ENCODE measurements at regions not wholly inside any gene's neighbourhood (a gene's known extent, or its start where the extent isn't known, plus 50 kb on each side); places are given as distances from the start of the nearest gene placed in this dataset.

DNA sequence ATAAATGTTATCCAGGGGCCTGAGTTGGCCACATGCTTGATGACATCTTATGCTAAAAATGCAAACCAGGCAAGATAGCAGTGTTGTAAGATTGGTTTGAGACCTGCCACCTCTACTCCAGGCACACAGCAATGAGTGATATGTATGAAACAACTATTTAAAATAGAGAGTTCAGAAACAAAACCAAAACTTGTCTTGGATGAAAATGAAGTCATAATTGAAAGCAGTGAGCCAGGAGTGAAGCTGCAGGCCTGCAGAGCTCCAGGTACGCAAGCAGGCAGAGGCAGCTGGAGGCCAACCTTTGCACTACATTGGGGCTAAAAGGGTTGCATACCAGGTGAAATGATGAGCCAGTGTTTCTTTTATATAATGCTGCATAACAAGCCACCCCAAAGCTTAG, 89.2 kb upstream of the SPATS2L start:
- Histone ChIP-seq H3K4me3 (no peak overlapping the region), H3K4me1 (no peaks in the 10 kb centered on the region), H3K9me3 (no peaks in the 10 kb centered on the region), H3K27ac (no peak overlapping the region), H3K27me3 (no peaks in the 10 kb centered on the region), H3K36me3 (no peaks in the 10 kb centered on the region)
- in situ Hi-C loops (cut with MboI; ENCODE audit: low sequenced_read_pairs in 4 of 4) (no loop called here), intact Hi-C loops (cut with DNase I; ENCODE audit: low total_unique reads) (no loop called here)
- no peak for TF ChIP-seq CTCF (IDR thresholded peaks at IDR 0.05 in 4 of 5, conservative IDR thresholded peaks at IDR 0.05 in 1 of 5)
- TF ChIP-seq POLR2A (IDR thresholded peaks at IDR 0.05), result no peak
- no peak for ATAC-seq
- no peak for DNase-seq

DNA sequence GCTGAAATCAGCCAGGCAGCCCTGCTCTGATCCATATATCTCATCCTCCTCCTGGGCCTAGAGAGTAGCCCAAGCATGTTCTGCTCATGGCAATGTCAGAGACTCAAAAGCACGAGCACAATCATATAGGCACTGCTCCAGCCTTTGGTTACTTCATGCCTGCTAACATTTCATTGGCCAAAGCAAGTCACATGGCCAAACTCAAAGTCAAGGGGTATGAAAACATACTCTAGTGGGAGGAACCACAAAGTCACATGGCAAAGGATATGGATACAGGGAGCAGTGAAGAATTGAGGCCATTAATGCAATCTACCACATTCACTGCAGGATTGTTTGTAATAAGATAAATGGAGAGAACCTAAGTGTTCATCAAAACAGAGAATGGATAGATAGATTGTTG, 87.8 kb upstream of the SPATS2L start:
- in situ Hi-C loops (cut with MboI; ENCODE audit: low sequenced_read_pairs in 4 of 4), result no loop called here

DNA sequence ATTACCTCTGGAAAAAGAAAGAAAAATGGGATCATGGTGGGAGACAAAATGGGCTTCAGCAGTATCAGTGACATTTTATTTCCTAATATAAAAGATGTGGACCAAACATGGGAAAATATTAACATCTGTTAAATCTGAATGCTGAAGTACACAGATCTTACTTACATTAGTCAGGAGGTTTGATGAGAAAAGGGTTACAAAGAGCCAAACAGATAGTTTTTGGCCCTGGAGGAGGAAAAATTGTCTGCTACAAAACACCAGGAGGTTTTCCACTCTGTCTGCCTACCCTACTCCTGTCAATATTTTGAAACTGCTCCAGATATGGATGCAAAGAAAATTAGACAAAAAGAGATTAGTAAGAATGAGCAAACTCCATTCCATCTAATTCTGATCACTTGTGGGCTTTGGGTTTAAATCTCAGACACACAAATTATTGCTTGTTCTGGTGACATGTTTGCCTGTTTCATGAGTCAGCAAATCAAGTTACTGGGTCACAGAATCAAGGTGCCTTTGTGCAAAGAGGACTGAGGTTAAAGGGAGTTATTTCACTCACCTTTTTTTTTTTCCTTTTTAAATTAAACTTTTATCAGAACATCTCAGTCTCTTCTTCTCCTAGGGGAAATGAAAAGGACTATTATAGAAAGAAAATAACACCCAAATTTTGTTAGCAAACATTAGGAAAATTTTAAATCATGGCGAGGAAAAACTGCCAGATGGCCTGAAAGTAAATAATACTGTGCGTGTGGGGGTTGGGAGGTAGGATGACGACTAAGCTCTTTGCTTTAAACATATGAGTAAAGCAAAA, 87.0 kb upstream of the SPATS2L start:
- in situ Hi-C loops (cut with MboI; ENCODE audit: low sequenced_read_pairs in 4 of 4), result no loop called here

More for the DNA sequence above, 87.8 kb upstream of the SPATS2L start:
- Histone ChIP-seq H3K9me3 (no peaks in the 10 kb centered on the region), H3K4me1 (peaks cover 0 to under 1% of the 10 kb centered on the region in 2 donors), H3K27me3 (no peaks in the 10 kb centered on the region), H3K36me3 (no peaks in the 10 kb centered on the region), H3K27ac (no peak overlapping the region), H3K4me3 (no peak overlapping the region)
- no peak for ATAC-seq
- intact Hi-C loops (cut with DNase I; ENCODE audit: low total_unique reads), result no loop called here
- DNase-seq, result no peak
- TF ChIP-seq POLR2A (IDR thresholded peaks at IDR 0.05) (no peak), CTCF (IDR thresholded peaks at IDR 0.05 in 4 of 5, conservative IDR thresholded peaks at IDR 0.05 in 1 of 5) (no peak)

GRCh38 chr2:200220251-200220650, 86.2 kb upstream of the SPATS2L start:
- Histone ChIP-seq H3K36me3 (no peaks in the 10 kb centered on the region), H3K9me3 (no peaks in the 10 kb centered on the region), H3K27me3 (no peaks in the 10 kb centered on the region), H3K27ac (no peak overlapping the region), H3K4me3 (no peak overlapping the region), H3K4me1 (peaks cover 0 to 5% of the 10 kb centered on the region in 2 donors)
- no peak for ATAC-seq
- in situ Hi-C loops (cut with MboI; ENCODE audit: low sequenced_read_pairs in 4 of 4), result no loop called here
- intact Hi-C loops (cut with DNase I; ENCODE audit: low total_unique reads), result no loop called here
- no peak for TF ChIP-seq POLR2A (IDR thresholded peaks at IDR 0.05)
- TF ChIP-seq CTCF (IDR thresholded peaks at IDR 0.05 in 4 of 5, conservative IDR thresholded peaks at IDR 0.05 in 1 of 5), result no peak
- no peak for DNase-seq

More for the DNA sequence above, 87.0 kb upstream of the SPATS2L start:
- H3K4me1 ChIP-seq, result peaks cover 0 to 4% of the 10 kb centered on the region in 2 donors
- no peaks in the 10 kb centered on the region for H3K36me3 ChIP-seq
- DNase-seq, result no peak
- no peak overlapping the region for H3K27ac ChIP-seq
- H3K27me3 ChIP-seq, result no peaks in the 10 kb centered on the region
- no peak for TF ChIP-seq POLR2A (IDR thresholded peaks at IDR 0.05)
- no peak for TF ChIP-seq CTCF (IDR thresholded peaks at IDR 0.05 in 4 of 5, conservative IDR thresholded peaks at IDR 0.05 in 1 of 5)
- no peak for ATAC-seq
- intact Hi-C loops (cut with DNase I; ENCODE audit: low total_unique reads), result no loop called here
- no peaks in the 10 kb centered on the region for H3K9me3 ChIP-seq
- H3K4me3 ChIP-seq, result no peak overlapping the region
